ENCODE measurements at regions not wholly inside any gene's neighbourhood (a gene's known extent, or its start where the extent isn't known, plus 50 kb on each side); places are given as distances from the start of the nearest gene placed in this dataset.

DNA sequence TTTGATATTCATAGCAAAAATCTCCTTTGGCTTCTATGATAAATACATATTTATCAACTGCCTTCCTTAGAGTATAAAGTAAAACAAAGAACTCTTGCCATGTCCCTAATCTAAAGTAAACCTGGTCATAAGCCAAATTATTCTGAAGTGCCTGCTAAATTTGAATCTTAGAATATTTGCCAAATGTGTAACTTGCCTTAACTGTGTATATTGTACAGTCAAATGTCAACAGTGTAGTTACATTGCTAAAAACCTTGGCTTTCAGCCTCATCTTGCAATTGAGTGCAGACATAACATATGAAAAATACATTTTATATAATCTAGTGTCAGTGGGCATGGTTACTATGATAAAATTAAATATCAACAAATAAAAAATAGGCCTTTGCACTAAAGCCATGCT is 583.4 kb upstream of the ADAMTS5 start:
- TF ChIP-seq, protein P1, sequence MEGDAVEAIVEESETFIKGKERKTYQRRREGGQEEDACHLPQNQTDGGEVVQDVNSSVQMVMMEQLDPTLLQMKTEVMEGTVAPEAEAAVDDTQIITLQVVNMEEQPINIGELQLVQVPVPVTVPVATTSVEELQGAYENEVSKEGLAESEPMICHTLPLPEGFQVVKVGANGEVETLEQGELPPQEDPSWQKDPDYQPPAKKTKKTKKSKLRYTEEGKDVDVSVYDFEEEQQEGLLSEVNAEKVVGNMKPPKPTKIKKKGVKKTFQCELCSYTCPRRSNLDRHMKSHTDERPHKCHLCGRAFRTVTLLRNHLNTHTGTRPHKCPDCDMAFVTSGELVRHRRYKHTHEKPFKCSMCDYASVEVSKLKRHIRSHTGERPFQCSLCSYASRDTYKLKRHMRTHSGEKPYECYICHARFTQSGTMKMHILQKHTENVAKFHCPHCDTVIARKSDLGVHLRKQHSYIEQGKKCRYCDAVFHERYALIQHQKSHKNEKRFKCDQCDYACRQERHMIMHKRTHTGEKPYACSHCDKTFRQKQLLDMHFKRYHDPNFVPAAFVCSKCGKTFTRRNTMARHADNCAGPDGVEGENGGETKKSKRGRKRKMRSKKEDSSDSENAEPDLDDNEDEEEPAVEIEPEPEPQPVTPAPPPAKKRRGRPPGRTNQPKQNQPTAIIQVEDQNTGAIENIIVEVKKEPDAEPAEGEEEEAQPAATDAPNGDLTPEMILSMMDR (IDR thresholded peaks at IDR 0.05) = no peak
- TF ChIP-seq POLR2AphosphoS5 (IDR thresholded peaks at IDR 0.05) (no peak), POLR2A (IDR thresholded peaks at IDR 0.05) (no peak)

Measured in suprapubic skin (tissue), 4 donors.